ENCODE measurements at regions not wholly inside any gene's neighbourhood (a gene's known extent, or its start where the extent isn't known, plus 50 kb on each side); places are given as distances from the start of the nearest gene placed in this dataset.
A peak's percentile ranks its signal among the peaks of the same experiment; 100 is the strongest.
"Not testable (repeated sequence)": the region's sequence is repeated elsewhere in the genome, so short reads cannot be mapped to it uniquely, and the experiment has no call there.

DNA sequence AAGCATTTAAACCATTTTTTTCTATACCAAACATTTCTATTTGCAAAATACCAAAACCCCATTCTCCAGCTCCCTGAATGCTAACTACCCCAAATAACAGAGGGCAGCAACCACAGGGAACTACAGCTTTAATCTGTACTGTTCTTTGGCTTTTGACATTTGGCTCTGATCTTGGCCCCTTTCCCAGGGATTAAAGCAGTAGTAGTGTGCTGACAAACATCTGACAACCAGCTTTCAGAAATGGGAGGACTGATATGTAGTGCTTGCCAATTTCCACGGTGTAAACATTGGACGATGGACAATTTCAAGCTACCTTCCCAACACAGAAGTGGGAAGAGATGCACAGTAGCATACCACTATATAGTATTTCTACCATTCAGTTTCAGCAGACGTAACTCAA, 88.4 kb upstream of the TEAD1 start:
- no peak for DNase-seq

DNA sequence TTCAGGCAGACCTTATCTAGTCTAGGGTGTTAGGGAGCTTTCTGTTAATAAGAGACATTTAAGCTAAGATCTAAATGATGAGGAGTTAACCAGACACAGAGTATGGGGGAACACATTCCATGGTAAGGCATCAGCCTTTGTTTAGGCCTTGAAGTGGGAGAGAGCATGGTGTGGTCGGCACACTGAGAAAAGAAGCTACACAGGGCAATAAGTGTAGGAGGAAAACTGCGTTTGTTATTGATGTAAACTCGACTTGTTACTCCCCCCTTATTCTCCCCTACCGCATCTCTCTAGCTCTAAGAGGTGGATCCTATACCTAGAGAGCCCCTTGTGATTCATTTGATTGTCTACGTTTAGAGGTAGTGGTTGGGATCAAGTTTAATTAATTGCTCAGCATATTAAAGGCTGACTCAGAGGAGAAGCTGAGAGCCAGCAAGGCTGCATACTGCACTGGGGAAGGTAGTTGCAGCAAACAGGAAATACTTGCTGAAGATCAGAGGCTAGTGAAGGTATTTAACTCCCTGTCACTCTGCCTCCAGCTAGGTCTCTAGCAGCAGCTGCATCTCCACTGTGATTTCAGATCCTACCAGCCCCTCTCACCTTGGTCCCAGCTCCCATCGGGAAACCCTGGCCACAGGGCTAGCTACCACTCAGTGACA, 86.8 kb upstream of the TEAD1 start:
- DNase-seq = no peak

DNA sequence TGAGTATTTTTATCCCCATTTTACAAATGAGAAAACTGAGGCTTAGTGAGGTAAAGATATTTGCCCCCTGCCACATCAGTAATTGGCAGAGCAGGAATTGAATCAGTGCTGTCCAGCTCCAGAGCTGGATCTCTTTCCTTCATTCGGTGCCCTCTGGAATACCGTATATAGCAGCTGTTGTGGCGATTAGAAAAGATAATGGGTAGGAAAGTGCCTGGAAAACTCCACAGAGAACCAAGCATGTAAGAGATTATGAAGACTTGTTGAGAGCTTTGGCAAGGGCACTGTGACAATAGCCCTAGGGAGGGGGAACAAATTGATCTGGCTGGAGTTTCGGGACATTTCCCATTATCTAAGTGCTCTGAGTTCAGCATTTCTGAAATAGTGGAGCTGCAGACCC, 82.5 kb upstream of the TEAD1 start:
- DNase-seq = no peak

DNA sequence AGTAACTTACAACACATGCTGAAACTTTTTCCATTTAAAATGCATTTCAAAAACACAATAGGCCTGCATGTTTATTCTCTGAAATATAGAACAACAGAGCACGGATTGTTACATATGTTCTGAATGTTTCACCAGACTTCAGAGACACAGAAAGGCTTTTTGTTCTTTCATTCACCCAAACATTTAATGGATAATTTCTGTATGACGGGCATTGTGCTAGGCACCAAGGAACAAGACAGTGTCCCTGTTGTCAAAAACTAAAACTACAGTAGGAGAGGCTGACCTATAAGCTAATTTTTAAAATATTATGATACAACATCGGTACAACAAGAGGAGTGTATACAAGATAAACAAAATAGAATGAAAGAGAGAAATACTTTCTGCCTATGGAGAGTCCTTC, 81.9 kb upstream of the TEAD1 start:
- DNase-seq = no peak

DNA sequence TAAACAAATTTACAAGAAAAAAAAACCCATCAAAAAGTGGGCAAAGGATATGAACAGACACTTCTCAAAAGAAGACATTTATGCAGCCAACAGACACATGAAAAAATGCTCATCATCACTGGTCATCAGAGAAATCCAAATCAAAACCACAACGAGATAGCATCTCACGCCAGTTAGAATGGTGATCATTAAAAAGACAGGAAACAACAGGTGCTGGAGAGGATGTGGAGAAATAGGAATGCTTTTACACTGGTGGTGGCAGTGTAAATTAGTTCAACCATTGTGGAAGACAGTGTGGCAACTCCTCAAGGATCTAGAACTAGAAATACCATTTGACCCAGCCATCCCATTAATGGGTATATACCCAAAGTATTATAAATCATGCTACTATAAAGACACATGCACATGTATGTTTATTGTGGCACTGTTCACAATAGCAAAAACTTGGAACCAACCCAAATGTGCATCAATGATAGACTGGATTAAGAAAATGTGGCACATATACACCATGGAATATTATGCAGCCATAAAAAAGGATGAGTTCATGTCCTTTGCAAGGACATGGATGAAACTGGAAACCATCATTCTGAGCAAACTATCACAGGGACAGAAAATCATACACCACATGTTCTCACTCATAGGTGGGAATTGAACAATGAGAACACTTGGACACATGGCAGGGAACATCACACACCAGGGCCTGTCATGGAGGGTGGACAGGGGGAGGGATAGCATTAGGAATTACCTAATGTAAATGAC, 79.0 kb upstream of the TEAD1 start:
- not testable (repeated sequence) for DNase-seq

DNA sequence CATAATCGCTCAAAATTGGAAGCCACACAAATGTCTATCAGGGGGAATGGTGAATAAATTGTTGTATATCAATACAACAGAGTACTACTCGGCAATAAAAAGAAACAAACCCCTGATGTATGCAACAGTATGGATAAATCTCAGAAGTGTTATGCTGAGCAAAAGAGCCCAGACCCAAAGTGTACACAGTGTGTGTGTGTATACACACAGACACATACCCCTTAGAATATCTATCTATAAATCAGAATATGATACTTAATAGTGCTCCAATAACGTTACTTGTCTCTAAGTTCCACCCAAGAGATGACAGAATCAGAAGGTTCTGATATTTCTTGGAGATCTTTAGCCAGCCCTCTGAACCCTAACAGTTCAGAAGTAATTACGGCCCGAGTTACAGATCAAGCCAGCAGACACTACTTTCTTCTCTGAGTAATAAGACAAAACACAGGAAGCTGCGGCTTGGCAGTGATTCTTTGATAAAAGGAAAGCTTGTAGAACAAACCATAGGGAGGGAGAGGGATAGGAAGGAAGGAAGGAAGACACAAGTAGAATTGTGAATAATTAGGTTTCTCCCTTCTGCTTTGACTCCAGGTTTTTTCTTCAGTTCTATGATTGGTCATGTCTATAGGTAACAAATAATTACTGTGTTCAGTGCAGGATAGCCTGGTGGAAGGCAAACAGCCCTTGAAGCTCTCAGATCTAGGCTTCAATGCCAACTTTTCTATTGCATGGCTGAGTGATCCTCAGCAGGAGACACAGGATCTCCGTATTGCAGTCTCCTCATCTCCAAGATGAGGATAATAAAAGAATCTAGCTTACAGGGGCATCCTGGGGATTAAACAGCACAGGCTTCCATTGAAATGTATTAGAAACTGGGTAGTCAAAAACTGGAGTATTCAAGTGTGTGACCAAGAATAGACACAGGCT, 75.6 kb upstream of the TEAD1 start:
- no peak for DNase-seq

DNA sequence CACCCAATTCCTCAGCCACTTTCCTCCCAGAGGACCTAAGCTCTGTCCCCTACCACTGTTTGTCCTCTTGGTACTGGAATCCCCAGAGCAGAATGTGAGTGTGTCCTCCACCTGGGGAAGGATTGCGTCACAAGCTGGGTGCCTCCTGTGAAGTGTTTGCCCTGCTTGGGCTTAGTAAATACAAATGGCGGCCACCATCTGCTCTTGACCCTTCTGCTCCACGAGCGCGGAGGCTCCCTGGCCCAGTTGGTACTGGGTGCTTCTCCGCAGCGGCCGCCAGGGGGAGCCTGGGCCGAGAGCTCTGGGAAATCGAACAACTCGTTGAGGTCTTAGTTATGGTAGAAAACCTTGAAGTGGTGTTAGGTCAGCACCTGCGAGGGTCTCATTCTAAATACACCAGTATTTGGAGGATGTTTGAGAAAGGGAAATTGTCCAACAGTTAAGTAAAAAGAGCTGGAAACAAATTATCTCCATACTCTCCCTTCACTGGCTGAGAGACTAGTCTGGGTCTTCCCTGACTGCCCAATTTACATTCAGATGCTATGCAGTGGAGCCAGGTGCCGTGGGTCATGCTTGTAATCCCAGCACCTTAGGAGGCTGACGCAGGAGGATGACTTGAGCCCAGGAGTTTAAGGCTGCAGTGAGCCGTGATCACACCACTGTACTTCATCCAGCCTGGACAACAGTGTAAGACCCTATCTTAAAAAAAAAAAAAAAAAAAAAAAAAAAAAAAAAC, 74.6 kb upstream of the TEAD1 start:
- DNase-seq = peak; percentile 81

DNA sequence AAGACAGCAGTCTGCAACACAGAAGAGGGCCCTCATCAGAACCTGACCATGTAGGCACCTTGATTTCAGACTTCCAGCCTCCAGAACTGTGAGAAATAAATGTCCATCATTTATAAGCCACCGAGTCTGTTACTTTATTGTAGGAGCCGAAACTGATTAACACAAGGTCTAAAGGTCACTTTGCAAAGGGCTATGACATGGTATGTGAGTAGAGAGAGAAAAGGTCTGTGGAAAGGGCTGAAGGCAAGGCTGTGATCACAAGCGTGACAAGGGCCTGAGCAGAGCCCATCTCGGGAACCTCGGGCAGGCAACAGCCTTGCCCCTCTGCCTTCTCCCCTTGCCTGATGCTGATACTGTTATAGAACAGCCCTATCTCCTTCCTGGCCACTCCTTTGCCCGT, 73.4 kb upstream of the TEAD1 start:
- DNase-seq = no peak

DNA sequence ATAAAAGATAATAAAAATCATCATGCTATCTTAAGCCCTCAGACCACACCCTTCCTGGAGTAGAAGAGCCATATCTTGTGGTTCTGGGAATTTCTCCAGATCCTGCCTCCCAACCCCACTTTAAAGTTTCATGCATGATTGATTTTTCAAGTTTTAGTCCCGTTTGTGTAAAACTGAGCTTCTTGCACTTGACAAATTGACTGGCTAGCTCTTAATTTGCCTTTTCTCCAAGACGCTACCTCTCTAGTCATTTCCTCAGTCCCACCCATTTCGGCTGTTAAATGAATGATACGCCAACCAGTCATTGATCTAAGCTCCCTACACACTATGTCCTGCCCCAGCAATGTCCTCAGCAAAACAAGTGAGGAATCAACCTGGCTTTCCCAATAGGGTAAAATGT, 71.8 kb upstream of the TEAD1 start:
- no peak for DNase-seq

DNA sequence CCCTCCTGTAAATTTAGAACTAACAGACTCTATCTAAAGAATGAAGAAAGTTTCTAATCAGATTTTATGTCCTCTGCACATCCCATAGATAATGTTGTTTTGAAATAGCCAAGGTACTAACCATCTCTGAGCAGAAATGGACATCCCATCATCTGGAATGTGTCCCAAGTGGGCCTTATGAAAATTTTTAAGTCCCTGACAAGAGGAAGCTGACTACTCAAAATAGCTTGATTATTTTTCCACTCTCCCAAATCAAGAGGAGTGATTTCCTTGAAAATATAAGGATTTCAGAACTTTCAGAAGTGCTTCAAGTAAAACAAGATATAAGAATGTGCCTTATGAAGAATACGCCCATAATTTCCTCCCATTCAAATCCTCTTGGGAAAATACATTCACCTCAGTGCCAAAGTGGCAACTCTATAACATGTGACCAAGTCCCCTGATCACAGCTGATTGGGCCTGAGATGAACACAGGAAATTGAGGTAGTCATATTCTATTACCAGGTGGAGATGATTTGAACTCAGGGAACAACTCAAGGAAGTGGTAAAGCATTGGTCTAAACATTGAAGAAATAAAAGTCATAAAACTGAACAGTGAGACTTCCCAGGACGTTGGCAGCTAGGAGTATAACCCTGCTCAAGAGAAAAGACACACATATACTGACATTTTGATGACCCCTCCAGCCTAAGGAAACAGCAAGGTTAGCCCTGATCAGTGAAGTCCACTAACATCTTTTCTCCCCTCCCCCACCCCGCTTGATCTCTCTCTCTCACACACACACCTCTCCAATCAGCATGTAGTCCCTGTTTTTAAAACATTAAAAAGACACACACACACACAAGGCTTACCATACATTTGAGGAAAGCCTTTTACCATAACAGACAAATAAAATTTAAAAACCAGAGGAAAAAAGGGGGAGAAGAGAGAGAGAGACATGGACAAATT, 70.8 kb upstream of the TEAD1 start:
- DNase-seq = no peak

DNA sequence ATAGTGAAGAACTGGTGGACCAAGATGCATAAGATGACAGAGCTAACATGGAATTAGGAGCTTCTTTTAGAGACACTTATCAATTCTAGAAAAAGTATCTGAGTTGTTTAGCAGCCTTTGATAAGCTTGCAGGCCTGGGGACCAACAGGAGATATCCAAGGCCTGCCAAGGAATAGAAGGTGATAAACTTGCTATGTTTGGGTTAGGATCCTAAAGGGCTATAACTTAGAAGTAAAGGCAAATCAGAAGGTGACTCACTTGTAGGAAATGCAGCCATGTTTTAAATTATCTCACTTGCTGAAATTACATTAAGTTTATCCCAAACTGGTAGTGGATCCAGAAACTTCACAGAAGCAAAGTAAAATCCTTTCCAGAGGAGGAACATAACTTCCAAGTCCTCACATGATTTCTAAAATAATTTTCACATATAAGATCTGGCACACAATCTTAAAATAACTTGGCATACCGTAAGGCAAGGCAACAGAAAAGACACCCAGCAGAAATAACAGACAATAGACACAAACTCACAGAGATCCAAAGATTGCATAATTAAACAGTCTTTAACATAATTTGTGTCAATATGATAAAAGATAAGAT, 69.6 kb upstream of the TEAD1 start:
- DNase-seq = no peak

DNA sequence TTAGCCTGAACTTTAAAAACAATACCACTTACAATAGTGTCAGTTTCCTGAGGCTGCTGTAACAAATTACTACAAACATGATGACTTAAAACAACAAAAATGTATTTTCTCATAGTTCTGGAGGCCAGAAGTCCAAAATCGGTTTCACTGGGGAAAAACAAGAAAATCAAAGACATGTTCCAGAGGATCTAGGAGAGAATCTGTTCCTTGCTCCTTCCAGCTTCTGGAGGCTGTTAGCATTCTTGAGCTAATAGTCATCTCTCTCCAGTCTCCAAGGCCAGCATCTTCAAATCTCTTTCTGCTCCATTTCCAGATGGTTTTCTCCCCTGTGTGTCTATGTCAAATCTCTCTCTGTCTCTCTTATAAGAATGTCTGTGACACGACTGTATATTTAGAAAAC, 67.6 kb upstream of the TEAD1 start:
- no peak for DNase-seq

DNA sequence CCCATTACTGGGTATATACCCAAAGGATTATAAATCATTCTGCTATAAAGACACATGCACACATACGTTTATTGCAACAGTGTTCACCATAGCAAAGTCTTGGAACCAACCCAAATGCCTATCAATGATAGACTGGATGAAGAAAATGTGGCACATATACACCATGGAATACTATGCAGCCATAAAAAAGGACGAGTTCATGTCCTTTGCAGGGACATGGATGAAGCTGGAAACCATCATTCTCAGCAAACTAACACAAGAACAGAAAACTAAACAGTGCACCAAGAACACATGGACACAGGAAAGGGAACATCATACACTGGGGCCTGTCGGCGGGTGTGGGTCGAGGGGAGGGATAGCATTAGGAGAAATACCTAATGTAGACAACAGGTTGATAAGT, 65.5 kb upstream of the TEAD1 start:
- not testable (repeated sequence) for DNase-seq

DNA sequence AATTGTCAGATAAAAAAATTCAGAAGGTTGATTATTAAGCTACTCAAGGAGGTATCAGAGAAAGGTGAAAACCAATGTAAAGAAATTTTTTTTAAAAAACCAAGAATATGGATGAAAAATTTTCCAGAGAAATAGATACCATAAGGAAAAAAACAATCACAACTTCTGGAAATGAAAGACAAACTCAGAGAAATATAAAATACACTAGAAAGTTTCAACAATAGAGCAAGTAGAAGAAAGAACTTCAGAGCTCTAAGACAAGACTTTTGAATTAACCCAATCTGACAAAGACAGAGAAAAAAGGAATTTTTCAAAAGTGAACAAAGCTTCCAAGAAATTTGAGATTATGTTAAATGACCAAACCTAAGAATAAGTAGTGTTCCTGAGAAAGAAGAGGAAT, 62.9 kb upstream of the TEAD1 start:
- no peak for DNase-seq

DNA sequence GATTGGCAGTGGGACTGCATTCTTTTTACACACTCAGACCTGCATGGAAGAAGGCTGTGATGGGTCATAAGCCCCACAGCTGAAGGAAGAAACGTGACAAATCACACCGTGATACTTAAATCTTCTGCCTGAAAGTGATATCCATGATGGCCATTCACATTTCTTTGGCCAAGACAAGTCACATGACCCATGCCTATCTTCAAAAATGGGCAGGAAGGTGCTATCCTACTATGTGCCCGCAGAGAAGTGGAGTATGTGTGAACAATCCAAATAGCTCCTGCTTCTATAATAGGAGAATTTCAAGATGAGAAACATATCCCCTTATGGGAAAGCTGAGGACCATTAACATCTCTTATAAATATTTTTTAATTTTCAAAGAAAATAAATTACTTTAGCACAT, 56.6 kb upstream of the TEAD1 start:
- no peak for DNase-seq

DNA sequence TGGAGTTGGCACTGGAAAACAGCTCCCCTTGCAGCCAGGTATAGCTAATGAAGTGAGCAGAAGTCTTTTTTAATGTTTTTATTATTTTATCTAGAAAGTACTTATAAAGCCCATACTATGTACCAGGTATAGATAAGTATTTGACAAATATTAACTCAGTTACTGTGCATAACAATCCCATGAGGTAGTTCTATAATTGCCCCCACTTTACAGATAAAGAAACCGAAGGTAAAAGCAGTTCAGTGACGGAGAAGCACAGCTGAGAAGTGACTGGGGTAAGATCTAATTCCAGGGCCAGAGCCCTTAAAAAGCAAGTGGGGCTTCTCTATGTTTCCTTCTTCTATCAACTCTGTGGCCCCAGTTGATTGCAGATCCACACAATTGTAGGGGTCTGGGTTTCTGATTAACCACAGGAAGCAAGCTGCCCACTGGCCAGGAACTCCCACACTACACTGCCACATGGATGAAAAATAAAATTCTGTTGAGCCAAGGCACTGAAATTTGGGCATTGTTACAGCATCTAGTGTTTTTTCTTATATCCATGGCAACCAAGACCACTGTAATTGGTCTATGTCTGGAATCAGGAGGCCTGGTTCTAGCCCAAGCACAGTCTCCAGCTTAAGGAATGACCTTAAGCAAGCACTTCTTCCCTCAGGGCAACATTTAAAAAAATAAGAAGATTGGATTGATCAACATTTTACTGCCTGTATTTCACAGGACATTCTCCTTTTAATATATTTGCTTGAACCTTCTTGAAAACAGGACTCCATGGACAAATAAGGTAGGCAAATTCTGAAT, 55.3 kb upstream of the TEAD1 start:
- no peak for DNase-seq

DNA sequence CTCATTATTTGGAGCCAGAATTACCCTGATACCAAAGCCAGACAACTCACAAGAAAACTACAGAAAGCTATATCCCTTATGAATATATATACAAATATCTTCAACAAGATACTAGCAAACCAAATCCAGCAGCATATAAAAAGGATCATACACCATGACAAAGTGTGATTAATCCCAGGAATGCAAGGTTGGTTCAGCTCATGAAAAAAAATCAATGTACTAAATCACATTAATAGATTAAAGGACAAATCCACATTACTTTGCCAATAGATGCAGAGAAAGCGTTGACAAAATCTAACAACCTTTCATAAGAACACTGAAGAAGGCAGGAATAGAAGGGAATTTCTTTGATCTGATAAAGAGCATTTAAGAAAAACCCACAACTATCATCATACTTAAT, 50.4 kb upstream of the TEAD1 start:
- no peak for DNase-seq
